ENCODE measurements at regions not wholly inside any gene's neighbourhood (a gene's known extent, or its start where the extent isn't known, plus 50 kb on each side); places are given as distances from the start of the nearest gene placed in this dataset.
A peak's percentile ranks its signal among the peaks of the same experiment; 100 is the strongest.
"Not testable (repeated sequence)": the region's sequence is repeated elsewhere in the genome, so short reads cannot be mapped to it uniquely, and the experiment has no call there.

- Histone ChIP-seq H3K9me3 (ENCODE audit: insufficient read depth, low read depth) (no peaks in the 10 kb centered on the region), H3K4me1 (replicated peaks; ENCODE audit: insufficient read depth) (no peaks in the 10 kb centered on the region; the same call in 1 of the 2 replicates), H3F3A (ENCODE audit: insufficient read depth, low read depth) (no peaks in the 10 kb centered on the region), H4K20me1 (ENCODE audit: insufficient read depth) (no peaks in the 10 kb centered on the region), H3K27ac (no peak overlapping the region), H3K36me3 (ENCODE audit: low read depth) (no peaks in the 10 kb centered on the region), H2AFZ (no peak overlapping the region), H3K4me2 (no peak overlapping the region), H3K79me2 (ENCODE audit: low read depth) (no peaks in the 10 kb centered on the region), H3K9me2 (ENCODE audit: insufficient read depth) (peaks cover 4% of the 10 kb centered on the region; the same call in 1 of the 2 replicates), H3K4me3 (no peak overlapping the region), H3K27me3 (ENCODE audit: insufficient read depth, low read depth) (no peaks in the 10 kb centered on the region)
- ChIA-PET CTCF (no interaction called here), POLR2A (ENCODE audit: unreplicated experiment) (interaction anchor here (0.5 kb wide), 1 partner anchor 855 kb away, joined by 4 read pairs; no protein-coding TSS in a partner anchor)
- no peak for DNase-seq
- no TSS peak for BruUV-seq (replicated peaks)
- TF ChIP-seq EZH2 (IDR thresholded peaks at IDR 0.05; ENCODE audit: low read depth), result no peak
- TF ChIP-seq CTCF (conservative IDR thresholded peaks at IDR 0.05), result no peak
- intact Hi-C loops (cut with micrococcal nuclease; ENCODE audit: unreplicated experiment), result no loop called here
These were observed 297.9 kb downstream of the CD83 start for GRCh38 chr6:14415452-14415851.

DNA sequence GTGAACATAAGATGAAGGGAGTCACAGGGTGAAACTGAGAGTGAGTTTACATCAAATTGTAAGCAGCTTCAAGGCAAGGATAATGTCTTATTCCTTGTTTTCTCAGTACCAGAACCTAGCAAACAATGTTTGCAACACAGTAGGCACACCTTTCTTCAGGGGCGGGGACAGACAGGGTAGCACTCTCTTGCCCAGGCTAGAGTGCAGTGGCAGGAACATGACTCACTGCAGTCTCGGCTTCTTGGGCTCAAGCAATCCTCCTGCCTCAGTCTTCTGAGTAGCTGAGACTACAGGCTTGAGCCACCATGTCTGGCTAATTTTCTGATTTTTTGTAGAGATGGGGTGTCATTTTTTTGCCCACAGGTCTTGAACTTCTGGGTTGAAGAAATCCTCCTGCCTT, 299.8 kb downstream of the CD83 start:
- H3K36me3 ChIP-seq (ENCODE audit: low read depth), result no peaks in the 10 kb centered on the region
- CTCF ChIA-PET, result no interaction called here
- no peaks in the 10 kb centered on the region for H3K9me3 ChIP-seq (ENCODE audit: insufficient read depth, low read depth)
- H3K79me2 ChIP-seq (ENCODE audit: low read depth), result no peaks in the 10 kb centered on the region
- no peaks in the 10 kb centered on the region for H3F3A ChIP-seq (ENCODE audit: insufficient read depth, low read depth)
- peak in 1 of 2 experiments; percentile 5 for DNase-seq
- no peaks in the 10 kb centered on the region for H3K27me3 ChIP-seq (ENCODE audit: insufficient read depth, low read depth)
- BruUV-seq (replicated peaks), result no TSS peak
- no peak overlapping the region for H3K27ac ChIP-seq
- peaks cover 4% of the 10 kb centered on the region; the same call in 1 of the 2 replicates for H3K9me2 ChIP-seq (ENCODE audit: insufficient read depth)
- H3K4me2 ChIP-seq, result no peak overlapping the region
- H3K4me3 ChIP-seq, result no peak overlapping the region
- H2AFZ ChIP-seq, result no peak overlapping the region
- POLR2A ChIA-PET (ENCODE audit: unreplicated experiment), result no interaction called here
- intact Hi-C loops (cut with micrococcal nuclease; ENCODE audit: unreplicated experiment), result no loop called here
- no peaks in the 10 kb centered on the region; the same call in 1 of the 2 replicates for H3K4me1 ChIP-seq (replicated peaks; ENCODE audit: insufficient read depth)
- TF ChIP-seq CTCF (conservative IDR thresholded peaks at IDR 0.05) (no peak), EZH2 (IDR thresholded peaks at IDR 0.05; ENCODE audit: low read depth) (no peak)
- no peaks in the 10 kb centered on the region for H4K20me1 ChIP-seq (ENCODE audit: insufficient read depth)

DNA sequence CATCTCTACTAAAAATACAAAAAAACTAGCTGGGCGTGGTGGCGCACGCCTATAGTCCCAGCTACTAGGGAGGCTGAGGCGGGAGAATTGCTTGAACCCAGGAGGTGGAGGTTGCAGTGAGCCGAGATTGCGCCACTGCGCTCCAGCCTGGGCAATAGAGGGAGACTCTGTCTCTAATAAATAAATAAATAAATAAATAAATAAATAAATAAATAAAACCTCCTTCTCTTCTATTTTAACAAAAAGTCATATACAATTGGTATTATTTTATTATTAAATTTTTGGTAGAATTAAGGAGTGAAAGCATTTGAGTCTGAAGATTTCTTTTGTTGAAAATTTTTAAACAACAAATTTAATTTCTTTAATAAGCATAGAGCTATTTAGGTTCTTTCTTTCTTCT, 301.7 kb downstream of the CD83 start:
- H3K4me1 ChIP-seq (replicated peaks; ENCODE audit: insufficient read depth); H3K9me3 ChIP-seq (ENCODE audit: insufficient read depth, low read depth); H3K9me2 ChIP-seq (ENCODE audit: insufficient read depth); CTCF ChIA-PET; H2AFZ ChIP-seq; H4K20me1 ChIP-seq (ENCODE audit: insufficient read depth); H3K27me3 ChIP-seq (ENCODE audit: insufficient read depth, low read depth); H3K27ac ChIP-seq; H3K4me3 ChIP-seq; H3K4me2 ChIP-seq; H3F3A ChIP-seq (ENCODE audit: insufficient read depth, low read depth); BruUV-seq (replicated peaks); H3K79me2 ChIP-seq (ENCODE audit: low read depth); intact Hi-C loops (cut with micrococcal nuclease; ENCODE audit: unreplicated experiment); DNase-seq; H3K36me3 ChIP-seq (ENCODE audit: low read depth); POLR2A ChIA-PET (ENCODE audit: unreplicated experiment): not testable (repeated sequence)

GRCh38 chr6:14422061-14422460, 304.5 kb downstream of the CD83 start:
- H3K4me3 ChIP-seq, result no peak overlapping the region
- no peak for DNase-seq
- TF ChIP-seq CTCF (conservative IDR thresholded peaks at IDR 0.05) (no peak), EZH2 (IDR thresholded peaks at IDR 0.05; ENCODE audit: low read depth) (no peak)
- no peaks in the 10 kb centered on the region for H3K9me3 ChIP-seq (ENCODE audit: insufficient read depth, low read depth)
- intact Hi-C loops (cut with micrococcal nuclease; ENCODE audit: unreplicated experiment), result no loop called here
- H3K27me3 ChIP-seq (ENCODE audit: insufficient read depth, low read depth), result no peaks in the 10 kb centered on the region
- H2AFZ ChIP-seq, result no peak overlapping the region
- H3K4me2 ChIP-seq, result no peak overlapping the region
- no peaks in the 10 kb centered on the region for H3K79me2 ChIP-seq (ENCODE audit: low read depth)
- POLR2A ChIA-PET (ENCODE audit: unreplicated experiment), result no interaction called here
- CTCF ChIA-PET, result no interaction called here
- H3K4me1 ChIP-seq (replicated peaks; ENCODE audit: insufficient read depth), result no peaks in the 10 kb centered on the region; the same call in 1 of the 2 replicates
- H3K27ac ChIP-seq, result no peak overlapping the region
- no peaks in the 10 kb centered on the region for H4K20me1 ChIP-seq (ENCODE audit: insufficient read depth)
- no peaks in the 10 kb centered on the region for H3F3A ChIP-seq (ENCODE audit: insufficient read depth, low read depth)
- no peaks in the 10 kb centered on the region for H3K36me3 ChIP-seq (ENCODE audit: low read depth)
- BruUV-seq (replicated peaks), result no TSS peak
- no peaks in the 10 kb centered on the region for H3K9me2 ChIP-seq (ENCODE audit: insufficient read depth)
